Hematopoietic multipotent progenitor cell treated with erythropoietin and hydrocortisone succinate and interleukin-3 and kit ligand, for 4 days (in vitro differentiated cells): ENCODE measurements at regions not wholly inside any gene's neighbourhood (a gene's known extent, or its start where the extent isn't known, plus 50 kb on each side); places are given as distances from the start of the nearest gene placed in this dataset.

Experiments used
- DNase-seq: peaks from one replicate; pipeline ENCODE4 v3.0.0-alpha.2; 2015

GRCh38 chr3:141418751-141419150, 50.4 kb downstream of the ZBTB38 start:
- no peak for DNase-seq

- no peak for DNase-seq
These were observed 51.6 kb downstream of the ZBTB38 start for GRCh38 chr3:141419946-141420345.

- DNase-seq: no peak
These were observed 52.9 kb downstream of the ZBTB38 start for GRCh38 chr3:141421186-141421585.

GRCh38 chr3:141421639-141422319, 53.5 kb downstream of the ZBTB38 start:
- no peak for DNase-seq

- DNase-seq: no peak
These were observed 54.8 kb downstream of the ZBTB38 start for GRCh38 chr3:141422961-141423582.

GRCh38 chr3:141425523-141426233, 57.4 kb downstream of the ZBTB38 start:
- peak; percentile 16 for DNase-seq

GRCh38 chr3:141426404-141427034, 58.2 kb downstream of the ZBTB38 start:
- DNase-seq: peak; percentile 73

- no peak for DNase-seq
These were observed 59.1 kb upstream of the RASA2 start for GRCh38 chr3:141427764-141428163.

- DNase-seq: no peak
These were observed 57.3 kb upstream of the RASA2 start for GRCh38 chr3:141429371-141430035.

GRCh38 chr3:141430316-141430715, 56.5 kb upstream of the RASA2 start:
- DNase-seq: no peak

GRCh38 chr3:141431411-141432378, 55.1 kb upstream of the RASA2 start:
- no peak for DNase-seq

- no peak for DNase-seq
These were observed 53.9 kb upstream of the RASA2 start for GRCh38 chr3:141432904-141433303.

- DNase-seq: peak; percentile 17
These were observed 52.6 kb upstream of the RASA2 start for GRCh38 chr3:141434255-141434654.

GRCh38 chr3:141436180-141436579, 50.6 kb upstream of the RASA2 start:
- peak; percentile 70 for DNase-seq
